ENCODE measurements at regions not wholly inside any gene's neighbourhood (a gene's known extent, or its start where the extent isn't known, plus 50 kb on each side); places are given as distances from the start of the nearest gene placed in this dataset.
"Not testable (repeated sequence)": the region's sequence is repeated elsewhere in the genome, so short reads cannot be mapped to it uniquely, and the experiment has no call there.

DNA sequence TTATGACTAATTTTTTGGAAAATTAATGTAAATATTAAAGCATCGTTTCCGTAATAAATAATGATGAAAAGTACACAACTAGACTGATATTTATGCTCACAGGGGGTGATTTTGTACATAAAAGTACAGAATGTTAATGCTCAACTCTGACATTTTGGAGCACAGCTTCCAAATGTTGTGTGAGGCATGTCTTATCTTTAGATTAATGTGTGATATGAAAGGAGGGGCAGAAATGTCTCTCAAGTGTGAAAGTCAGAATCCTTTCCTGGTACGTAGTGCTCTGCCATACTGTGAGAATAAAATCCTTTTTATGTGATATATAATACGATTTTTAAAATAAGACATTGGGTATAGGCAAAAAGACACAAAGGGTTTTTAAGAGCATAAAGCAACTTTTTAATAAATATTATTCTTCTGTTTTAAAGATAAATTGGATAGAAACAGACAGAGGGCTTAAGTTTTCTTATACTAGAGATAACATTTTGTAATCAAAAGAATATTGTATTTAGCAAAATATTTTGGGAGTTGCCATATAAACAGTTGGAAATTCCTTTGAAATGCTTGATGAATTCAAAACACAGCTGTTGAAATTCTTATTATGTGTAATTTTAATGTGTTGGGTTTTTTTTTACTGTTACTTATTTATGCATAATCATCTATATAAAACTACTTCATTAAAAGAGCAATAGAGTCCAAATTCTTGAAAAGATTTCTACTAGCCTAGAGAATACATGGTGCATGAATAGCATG is 389.7 kb downstream of the RAP2B start:
- DNase-seq (ENCODE audit: low read depth in 2 of 2): no peak

DNA sequence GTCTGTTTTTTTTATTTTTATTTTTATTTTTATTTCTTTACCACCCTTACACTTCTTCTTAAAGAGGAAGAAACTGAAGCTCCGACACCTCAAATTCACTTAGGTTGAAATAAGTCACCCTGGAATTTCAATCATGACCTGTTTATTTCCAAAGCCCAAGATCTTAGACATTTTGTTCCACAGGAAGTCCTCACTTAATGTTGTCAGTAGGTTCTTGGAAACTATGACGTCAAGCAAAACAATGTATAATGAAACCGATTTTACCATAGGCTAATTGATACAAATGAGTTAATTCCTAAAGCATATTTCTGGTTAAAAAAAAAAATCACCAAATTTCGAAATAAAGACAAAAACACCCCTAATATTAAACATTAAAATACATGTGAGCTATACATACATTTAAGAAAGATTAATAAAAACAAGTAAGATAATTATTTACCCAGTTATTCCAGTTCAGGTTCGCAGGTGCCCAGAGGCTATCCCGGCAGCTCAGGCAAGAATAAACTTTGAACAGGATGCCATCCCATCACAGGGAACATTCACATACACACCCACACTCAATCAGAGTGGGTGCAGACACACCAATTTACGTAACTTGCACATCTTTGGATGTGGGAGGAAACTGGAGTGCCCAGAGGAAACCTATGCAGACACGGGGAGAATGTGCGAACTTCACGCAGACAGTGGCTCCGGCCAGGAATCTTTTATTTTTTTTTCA is 391.0 kb downstream of the RAP2B start:
- no peak for DNase-seq (ENCODE audit: low read depth in 2 of 2)

DNA sequence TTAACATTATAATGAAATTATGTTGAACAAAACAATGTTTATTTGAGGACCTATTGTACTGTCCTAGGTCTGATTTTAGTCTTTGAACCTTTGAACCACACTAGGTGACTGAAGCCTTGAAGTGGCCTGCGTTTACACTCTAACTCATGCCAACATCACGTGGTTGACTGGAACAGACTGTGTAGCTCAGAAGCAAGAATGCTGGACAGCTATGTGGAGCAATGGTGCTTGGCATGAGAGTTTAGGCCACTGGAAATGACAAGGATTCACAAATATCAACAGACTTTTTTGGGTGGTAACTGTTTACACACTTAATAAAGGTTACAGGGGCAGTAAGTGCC is 391.5 kb downstream of the RAP2B start:
- no peak for DNase-seq (ENCODE audit: low read depth in 2 of 2)

DNA sequence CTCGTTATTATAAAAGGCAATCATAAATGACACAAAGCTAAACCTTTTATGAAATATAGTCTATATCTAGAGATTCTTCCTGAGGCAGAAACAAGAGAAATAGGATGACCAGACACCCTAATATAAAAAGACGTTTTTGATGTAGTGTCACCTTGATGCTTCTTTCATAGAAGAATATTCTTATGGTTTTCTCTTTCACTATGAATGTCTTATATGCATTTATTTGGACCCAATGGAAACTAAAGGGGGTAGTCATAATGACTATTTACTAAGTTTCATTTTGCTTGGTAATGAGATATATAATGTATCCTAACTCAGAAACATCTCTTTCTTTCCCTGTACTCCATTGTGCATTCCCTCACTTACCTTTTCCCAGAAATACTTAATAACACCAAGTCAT is 393.9 kb downstream of the RAP2B start:
- no peak for DNase-seq (ENCODE audit: low read depth in 2 of 2)

DNA sequence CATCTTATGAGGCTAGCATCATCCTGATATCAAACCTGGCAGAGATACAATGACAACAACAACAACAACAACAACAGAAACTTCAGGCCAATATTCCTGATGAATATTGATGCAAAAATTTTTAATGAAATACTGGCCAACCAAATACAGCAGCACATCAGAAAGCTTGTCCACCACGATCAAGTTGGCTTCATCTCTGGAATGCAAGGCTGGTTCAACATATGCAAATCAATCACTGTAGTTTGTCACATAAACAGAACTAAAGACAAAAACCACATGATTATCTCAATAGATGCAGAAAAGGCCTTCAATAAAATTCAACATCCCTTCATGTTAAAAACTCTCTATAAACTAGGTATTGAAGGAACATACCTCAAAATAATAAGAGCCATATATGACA is 397.3 kb downstream of the RAP2B start:
- not testable (repeated sequence) for DNase-seq (ENCODE audit: low read depth in 2 of 2)

DNA sequence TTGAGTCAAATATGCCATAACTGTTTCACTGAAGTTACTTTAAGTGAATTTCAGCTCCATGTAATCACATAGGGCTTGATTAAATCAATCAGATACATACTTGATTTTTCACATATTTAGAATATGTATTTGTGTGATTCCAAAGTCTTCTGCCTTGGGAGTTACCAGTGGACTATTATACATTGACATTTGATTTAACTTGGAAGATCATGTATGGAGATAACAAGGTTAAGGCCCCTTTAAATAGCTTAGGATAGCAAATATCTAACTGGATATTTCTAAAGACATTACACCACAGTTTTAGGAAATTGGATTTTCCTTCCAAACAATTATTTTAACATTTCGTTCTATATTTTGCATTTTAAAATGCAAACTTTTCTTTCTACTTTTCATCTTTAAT is 405.0 kb downstream of the RAP2B start:
- no peak for DNase-seq (ENCODE audit: low read depth in 2 of 2)

DNA sequence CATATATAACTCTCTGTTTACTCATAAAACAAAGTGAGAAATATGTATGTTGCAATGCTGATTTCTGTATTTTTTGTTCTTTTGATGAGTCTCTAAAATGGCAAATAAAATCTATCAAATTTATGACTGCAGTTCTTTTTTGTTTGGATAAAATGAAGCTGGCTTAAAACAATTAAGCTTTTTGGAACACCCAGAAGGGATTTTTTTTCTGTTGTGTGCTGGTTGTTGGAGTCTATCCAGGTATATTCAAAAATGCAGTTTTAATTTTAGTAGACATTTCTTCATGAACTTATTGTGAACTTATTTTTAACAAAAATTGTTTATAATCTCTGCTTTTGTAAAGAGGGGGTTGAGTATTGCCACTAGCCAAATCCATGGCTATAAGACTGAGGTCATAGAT is 405.5 kb downstream of the RAP2B start:
- no peak for DNase-seq (ENCODE audit: low read depth in 2 of 2)

DNA sequence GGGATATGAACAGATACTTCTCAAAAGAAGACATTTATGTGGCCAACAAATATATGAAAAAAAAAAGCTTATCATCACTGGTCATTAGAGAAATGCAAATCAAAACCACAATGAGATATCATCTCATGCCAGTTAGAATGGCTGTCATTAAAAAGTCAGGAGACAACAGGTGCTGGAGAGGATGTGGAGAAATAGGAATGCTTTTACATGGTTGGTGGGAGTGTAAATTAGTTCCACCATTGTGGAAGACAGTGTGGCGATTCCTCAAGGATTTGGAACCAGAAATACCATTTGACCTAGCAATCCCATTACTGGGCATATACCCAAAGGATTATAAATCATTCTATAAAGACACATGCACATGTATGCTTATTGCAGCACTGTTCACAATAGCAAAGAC is 408.5 kb downstream of the RAP2B start:
- not testable (repeated sequence) for DNase-seq (ENCODE audit: low read depth in 2 of 2)

DNA sequence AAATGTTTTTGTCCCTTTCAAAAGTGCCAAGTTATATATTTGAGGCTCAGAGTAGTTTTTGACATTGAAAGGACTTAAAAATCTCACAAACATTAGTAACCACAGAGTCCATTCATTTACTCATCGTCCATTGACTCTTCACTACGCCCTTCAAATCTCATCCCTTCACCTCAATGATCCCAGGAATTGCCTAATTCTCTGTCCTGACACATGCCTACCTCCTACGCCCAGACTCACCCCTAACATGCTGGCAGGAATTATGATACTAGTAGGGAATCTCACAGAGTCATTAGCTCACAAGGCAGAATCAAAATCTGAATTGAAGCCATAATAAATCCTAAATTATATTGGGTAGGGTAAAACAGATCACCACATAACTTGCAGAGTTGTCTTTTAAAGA is 410.1 kb downstream of the RAP2B start:
- DNase-seq (ENCODE audit: low read depth in 2 of 2): no peak

DNA sequence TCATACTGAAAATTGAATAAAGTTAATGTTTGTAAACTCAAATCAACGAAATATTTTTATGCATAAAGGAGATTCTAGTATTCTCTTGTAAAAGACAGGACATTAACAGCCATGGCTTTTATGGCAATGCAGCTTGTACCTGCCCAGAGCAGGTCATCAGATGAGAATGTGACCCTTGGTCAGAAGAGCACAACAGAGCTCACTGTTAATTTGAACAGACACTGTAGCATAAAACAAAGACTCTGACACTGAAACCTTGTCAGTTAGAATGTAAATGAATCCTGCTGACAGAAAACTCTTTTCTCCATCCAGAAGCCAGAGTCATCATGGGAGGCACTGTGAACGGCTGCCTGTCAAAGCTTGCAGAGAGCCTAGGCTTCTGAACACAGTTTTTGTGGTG is 410.6 kb downstream of the RAP2B start:
- DNase-seq (ENCODE audit: low read depth in 2 of 2): no peak

DNA sequence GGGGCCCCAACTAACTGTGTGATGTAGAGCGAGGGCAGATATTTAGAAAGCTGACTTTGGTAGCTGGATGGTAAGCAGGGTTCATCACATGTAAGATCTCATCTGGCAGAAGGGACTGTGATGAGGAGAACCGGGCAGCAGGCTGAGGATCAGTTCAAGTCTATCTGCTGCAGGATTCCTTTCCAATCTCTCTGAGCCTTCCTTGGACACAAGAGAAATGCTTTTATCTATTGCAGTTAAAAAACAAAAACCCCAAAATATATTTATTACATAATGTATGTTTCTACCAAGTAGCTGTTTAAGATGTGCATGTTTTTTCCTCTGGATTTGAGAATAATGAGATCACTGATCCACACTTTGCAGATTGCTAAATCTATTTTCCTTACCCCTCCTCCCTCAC is 411.5 kb downstream of the RAP2B start:
- no peak for DNase-seq (ENCODE audit: low read depth in 2 of 2)

DNA sequence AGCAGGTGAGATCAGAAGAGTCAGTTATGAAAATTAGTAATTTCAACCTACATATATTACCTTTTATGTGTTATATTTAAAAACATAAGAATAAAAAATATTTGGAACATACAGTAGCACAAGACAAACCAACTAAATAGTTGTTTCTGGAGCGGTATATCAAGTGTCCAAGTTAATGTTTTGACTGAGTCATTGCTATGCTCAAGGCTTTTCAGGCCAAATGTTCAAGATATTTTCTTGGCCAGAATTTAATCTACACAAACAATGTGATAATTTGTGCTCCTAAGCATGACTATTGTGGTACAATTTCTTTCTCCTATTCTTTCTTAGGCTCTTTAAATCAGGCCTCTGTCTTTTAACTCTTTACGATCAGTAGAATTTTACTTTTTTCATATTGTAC is 412.4 kb downstream of the RAP2B start:
- DNase-seq (ENCODE audit: low read depth in 2 of 2): no peak

DNA sequence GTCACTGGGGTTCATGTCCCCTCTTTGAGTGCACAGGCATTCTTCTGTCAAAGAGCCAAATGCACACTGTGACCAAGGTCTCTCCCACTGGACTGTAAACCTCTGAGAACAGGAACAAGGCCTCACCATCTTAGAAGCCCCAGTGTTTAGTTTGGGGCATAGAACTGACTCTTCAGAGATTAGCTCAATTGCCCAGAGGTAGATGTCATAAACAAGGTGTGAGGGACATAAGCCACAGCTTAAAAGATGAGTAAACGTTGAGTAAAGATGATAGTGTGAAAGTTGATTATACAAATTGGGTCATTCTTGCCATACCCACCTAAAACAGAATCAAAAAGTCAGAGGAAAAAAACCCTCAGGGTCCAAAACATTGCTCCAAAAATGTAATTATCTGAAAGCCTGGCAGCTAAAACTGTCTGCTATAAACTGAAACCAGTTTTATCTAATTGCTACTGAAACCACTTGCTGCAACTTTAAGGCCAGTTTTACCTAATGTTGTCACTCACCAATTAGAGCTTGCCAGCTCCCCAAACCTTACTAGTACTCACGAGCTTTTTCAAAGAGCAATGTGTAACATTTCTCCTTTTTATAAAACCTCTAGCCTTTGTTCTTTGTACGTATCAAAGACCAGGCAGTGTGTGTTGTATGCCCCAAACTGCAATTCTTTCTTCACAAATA is 415.2 kb downstream of the RAP2B start:
- DNase-seq (ENCODE audit: low read depth in 2 of 2): no peak

DNA sequence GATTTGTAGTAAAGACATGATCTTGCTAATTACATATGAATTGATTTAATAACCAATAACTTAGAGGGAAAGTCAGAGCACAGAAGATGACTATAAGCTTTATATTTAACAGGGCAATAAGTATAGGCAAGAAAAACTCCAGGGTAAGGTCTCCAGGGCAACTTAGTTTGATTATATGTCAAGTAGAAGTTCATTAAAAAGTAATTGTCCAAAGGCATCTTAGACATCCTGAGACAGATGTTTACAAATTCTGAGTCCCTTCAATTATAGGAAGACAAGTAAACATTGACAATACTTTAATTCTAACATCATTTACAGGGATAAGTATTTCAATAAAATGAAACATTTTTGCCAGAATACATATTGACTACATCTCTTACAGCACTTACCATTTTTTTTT is 416.0 kb downstream of the RAP2B start:
- DNase-seq (ENCODE audit: low read depth in 2 of 2): no peak

DNA sequence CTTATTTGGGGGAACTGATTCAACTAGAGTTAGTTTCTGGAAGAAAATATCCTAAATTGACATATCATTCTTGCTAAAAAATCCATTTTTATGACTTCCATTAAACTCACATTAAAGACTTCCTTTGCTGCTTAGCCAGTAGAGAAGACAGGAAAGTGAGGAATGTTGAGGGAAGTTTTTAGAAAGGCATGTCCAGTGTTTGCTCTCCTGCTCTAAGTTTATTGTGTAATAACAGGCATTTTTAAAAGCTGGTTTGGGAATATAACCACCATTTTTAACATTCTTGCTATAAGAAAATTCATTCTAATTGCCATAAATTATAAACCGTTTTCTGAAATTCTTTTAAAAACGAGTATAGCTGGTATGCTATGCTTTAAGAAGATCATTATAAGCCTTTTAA is 428.0 kb downstream of the RAP2B start:
- DNase-seq (ENCODE audit: low read depth in 2 of 2): no peak

DNA sequence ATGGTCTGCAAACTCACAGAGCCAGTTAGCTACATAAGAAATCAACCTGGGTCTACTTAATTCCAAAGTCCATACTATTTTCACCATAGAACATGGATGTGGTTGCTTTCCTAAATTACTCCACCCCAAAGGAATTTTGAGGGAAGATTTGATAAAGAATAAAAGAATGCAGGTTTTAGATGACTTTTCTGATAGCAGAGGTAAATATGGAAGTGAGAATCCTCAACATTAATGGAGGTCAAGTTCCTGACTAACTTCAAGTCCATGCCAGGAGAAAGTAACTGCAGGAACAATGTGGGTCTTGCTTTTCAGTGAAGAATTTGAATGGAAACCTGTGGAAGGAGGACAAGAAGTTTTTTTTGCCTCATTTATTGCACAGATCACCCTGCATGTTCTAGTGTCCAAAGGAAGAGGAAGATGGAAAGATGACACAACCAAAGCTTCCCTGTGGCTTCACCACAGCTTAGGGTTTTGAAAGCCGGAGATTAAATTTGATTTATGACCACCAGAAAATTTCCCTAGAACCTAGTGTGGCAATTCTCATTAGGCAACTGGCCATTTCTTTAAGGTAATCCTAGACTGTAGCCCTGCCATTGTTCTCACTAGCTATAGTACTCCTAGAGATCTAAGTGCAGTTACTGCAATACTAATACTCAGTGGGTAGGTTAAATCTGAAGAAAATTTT is 429.7 kb downstream of the RAP2B start:
- no peak for DNase-seq (ENCODE audit: low read depth in 2 of 2)

DNA sequence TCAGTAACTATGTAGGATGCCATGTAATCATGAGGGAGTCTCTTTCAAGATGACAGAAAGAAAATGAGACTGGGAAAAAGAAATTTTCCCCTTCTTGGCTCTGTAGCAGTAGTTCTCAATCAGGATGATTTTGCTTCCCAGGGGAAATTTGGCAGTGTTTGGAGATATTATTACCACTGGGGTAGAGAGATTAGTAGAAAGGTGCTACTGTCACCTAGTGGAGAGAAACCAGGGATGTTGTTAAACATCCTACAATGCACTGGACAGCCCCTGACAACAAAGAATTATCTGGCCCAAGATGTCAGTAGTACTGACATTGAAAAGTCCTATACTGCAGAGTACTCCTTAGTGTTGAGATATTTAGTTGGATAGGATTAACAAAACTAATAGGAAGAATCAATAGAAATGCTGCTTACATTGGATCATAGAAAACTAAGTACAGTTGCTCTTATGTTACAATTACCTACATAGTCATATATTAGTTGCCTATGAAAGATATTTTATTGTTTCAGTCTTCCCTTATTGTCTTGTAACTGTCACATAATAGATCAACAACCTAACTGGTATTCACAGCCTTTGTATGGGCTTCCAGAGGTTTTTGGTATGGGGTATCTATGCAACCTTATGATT is 433.3 kb downstream of the RAP2B start:
- no peak for DNase-seq (ENCODE audit: low read depth in 2 of 2)

DNA sequence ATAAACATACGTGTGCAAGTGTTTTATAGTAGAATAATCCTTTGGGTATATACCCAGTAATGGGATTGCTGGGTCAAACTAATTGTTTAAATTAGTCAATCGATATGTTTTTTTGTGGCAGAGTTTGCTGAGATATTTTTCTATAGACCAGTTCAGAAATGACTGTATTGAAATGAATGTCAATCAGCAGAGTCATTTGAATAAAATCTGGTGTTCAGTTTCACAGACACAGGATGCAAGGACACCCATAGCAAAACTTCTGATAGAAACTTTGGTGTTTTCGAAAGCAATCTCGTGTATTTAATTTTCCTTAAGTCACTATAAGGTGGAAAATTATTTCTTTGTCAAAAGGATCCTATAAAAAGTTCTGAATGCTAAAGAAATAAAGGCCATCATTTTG is 434.4 kb downstream of the RAP2B start:
- DNase-seq (ENCODE audit: low read depth in 2 of 2): no peak

DNA sequence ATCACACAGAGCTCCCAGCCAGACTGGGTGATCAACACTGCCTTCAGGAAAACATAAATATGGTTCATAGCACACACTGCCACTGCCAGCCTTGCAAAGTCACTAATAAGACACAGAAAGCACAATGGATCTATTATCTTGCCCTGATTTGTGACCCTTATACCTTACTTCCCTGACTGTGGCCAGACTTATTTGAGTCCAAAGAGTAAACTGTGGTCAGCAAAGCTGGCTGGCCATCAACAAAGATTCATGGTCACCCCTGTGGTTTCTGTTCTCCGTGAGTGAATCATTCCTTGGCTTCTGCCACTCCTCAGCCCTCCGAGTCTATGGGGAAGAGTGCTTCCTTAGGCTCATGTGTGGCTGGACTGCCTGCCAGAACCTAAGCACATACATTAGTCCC is 437.7 kb downstream of the RAP2B start:
- DNase-seq (ENCODE audit: low read depth in 2 of 2): no peak

DNA sequence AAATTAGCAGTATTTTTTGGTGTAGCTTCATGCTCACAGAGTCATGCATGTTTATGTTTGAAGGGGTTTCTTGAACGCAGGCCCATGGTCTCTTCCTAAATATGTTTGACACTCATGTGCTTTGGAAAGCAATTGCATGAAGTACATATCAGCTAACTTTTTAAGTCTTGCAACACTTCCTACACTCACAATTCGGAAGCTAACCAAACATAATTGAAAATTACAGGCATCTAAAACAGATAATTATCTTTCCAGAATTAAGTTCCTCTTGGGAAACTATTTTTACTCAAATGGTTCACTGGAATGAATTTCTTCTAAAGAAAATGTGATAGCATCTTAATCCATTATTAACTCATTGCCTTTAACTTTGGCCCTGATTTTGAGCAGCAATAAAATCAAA is 438.9 kb downstream of the RAP2B start:
- DNase-seq (ENCODE audit: low read depth in 2 of 2): no peak

DNA sequence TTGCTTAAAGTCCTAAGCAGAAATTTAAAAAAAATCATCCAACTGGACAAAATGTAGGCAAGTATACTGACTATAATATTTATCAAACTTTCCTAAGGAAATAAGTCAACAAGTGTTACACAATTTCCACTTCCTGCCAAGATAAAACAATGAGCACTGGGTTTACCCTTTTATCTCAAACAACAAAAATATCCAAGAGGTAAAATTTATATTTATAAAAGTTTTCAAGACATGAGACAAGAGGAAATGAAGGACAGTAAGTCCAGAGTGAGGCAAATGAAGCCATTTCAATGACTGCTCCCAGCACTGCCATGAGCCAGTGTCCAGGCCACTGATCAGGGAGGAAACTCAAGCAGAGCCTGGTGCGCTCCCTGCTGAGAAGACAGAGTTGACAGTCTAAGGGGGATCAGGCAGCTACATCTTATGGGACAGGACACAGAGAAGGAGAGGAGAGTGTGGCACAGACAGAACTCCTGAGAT is 439.4 kb downstream of the RAP2B start:
- DNase-seq (ENCODE audit: low read depth in 2 of 2): no peak

DNA sequence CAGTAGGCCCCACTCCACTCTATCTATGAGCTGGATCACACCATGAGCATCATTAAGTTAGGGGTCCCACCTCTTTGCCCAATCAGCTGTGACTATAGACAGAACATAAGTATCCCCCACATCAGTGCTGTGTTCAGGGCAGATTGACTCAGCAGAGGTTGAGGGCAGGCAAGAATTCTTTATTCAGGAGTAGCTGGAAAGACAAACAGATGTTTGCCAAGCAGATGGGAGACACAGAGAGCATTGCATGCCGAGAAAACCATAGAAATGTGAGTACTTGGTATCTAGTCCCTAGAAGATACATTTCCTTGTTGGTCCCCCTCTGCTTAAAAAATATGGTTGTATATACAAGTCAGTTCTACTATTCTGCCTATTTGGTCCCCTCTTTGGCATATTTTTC is 440.8 kb downstream of the RAP2B start:
- DNase-seq (ENCODE audit: low read depth in 2 of 2): no peak
